ENCODE measurements at regions not wholly inside any gene's neighbourhood (a gene's known extent, or its start where the extent isn't known, plus 50 kb on each side); places are given as distances from the start of the nearest gene placed in this dataset.

GRCh38 chr5:3963652-3964051 is 368.0 kb downstream of the IRX1 start:
- Histone ChIP-seq H3K36me3 (no peaks in the 10 kb centered on the region), H3K9me3 (peaks cover 0 to 12% (median 0%) of the 10 kb centered on the region in 3 donors), H3K4me1 (no peaks in the 10 kb centered on the region), H3K4me3 (no peak overlapping the region), H3K27ac (no peak overlapping the region), H3K27me3 (no peaks in the 10 kb centered on the region)
- no peak for ATAC-seq
- TF ChIP-seq EP300 (IDR thresholded peaks at IDR 0.05) = no peak
- TF ChIP-seq CTCF (IDR thresholded peaks at IDR 0.05) = no peak
- no peak for TF ChIP-seq POLR2A (IDR thresholded peaks at IDR 0.05)
- TF ChIP-seq POLR2AphosphoS5 (IDR thresholded peaks at IDR 0.05) = no peak
- 92 to 100% methylated on average over 1 of the region's 1 CpG for WGBS, 2 donors (ENCODE audit: low coverage in 1 of 2)

- Histone ChIP-seq H3K4me1 (no peaks in the 10 kb centered on the region), H3K4me3 (no peak overlapping the region), H3K27ac (no peak overlapping the region), H3K27me3 (no peaks in the 10 kb centered on the region), H3K9me3 (peaks cover 0 to 19% (median 0%) of the 10 kb centered on the region in 3 donors), H3K36me3 (no peaks in the 10 kb centered on the region)
- no peak for ATAC-seq
- 55 to 71% methylated on average over 5 to 6 of the region's 6 CpGs for WGBS, 2 donors (ENCODE audit: low coverage in 1 of 2)
- TF ChIP-seq POLR2A (IDR thresholded peaks at IDR 0.05) = no peak
- TF ChIP-seq POLR2AphosphoS5 (IDR thresholded peaks at IDR 0.05) = no peak
- TF ChIP-seq EP300 (IDR thresholded peaks at IDR 0.05) = no peak
- TF ChIP-seq CTCF (IDR thresholded peaks at IDR 0.05) = no peak
Observed at GRCh38 chr5:3980156-3980555, 384.5 kb downstream of the IRX1 start.

GRCh38 chr5:3987867-3988266 is 392.2 kb downstream of the IRX1 start:
- Histone ChIP-seq H3K4me1 (no peaks in the 10 kb centered on the region), H3K4me3 (no peak overlapping the region), H3K27me3 (no peaks in the 10 kb centered on the region), H3K36me3 (no peaks in the 10 kb centered on the region), H3K27ac (no peak overlapping the region), H3K9me3 (peaks cover 0 to 9% (median 0%) of the 10 kb centered on the region in 3 donors)
- no peak for ATAC-seq
- WGBS, 2 donors (ENCODE audit: low coverage in 1 of 2) = 81% methylated on average over 3 to 4 of the region's 4 CpGs
- TF ChIP-seq EP300 (IDR thresholded peaks at IDR 0.05) (no peak), CTCF (IDR thresholded peaks at IDR 0.05) (no peak), POLR2AphosphoS5 (IDR thresholded peaks at IDR 0.05) (no peak), POLR2A (IDR thresholded peaks at IDR 0.05) (no peak)

GRCh38 chr5:3993856-3994473 is 398.3 kb downstream of the IRX1 start:
- WGBS, 2 donors (ENCODE audit: low coverage in 1 of 2) = 79% methylated on average over 11 of the region's 14 CpGs; no CpG with 5 or more reads in 1 of the 2 donors
- Histone ChIP-seq H3K9me3 (peaks cover 0 to 9% (median 0%) of the 10 kb centered on the region in 3 donors), H3K27ac (no peak overlapping the region), H3K36me3 (no peaks in the 10 kb centered on the region), H3K27me3 (no peaks in the 10 kb centered on the region), H3K4me1 (no peaks in the 10 kb centered on the region), H3K4me3 (no peak overlapping the region)
- ATAC-seq = no peak
- TF ChIP-seq EP300 (IDR thresholded peaks at IDR 0.05) (no peak), POLR2A (IDR thresholded peaks at IDR 0.05) (no peak)

- no peak overlapping the region for H3K27ac ChIP-seq
- TF ChIP-seq POLR2AphosphoS5 (IDR thresholded peaks at IDR 0.05) (no peak), CTCF (IDR thresholded peaks at IDR 0.05) (no peak), EP300 (IDR thresholded peaks at IDR 0.05) (no peak), POLR2A (IDR thresholded peaks at IDR 0.05) (no peak)
Observed at GRCh38 chr5:3994628-3995027, 399.0 kb downstream of the IRX1 start.

More at GRCh38 chr5:3994628-3995027, 399.0 kb downstream of the IRX1 start:
- H3K4me3 ChIP-seq = no peak overlapping the region
- H3K27me3 ChIP-seq = no peaks in the 10 kb centered on the region
- H3K36me3 ChIP-seq = no peaks in the 10 kb centered on the region
- ATAC-seq = no peak
- no peaks in the 10 kb centered on the region for H3K4me1 ChIP-seq
- peaks cover 0 to 9% (median 0%) of the 10 kb centered on the region in 3 donors for H3K9me3 ChIP-seq
